HG02852 (cell line): ENCODE measurements at regions not wholly inside any gene's neighbourhood (a gene's known extent, or its start where the extent isn't known, plus 50 kb on each side); places are given as distances from the start of the nearest gene placed in this dataset.

Experiments
- ATAC-seq: cut with Tn5 transposase; IDR thresholded peaks from one replicate; pipeline ENCODE4 v1.9.1; 2021; ENCODE audit warnings: mild to moderate bottlenecking, moderate library complexity; ENCODE audit not compliant: unreplicated experiment

- ATAC-seq, result no peak
These were observed 53.7 kb upstream of the SHH start for GRCh38 chr7:155865830-155866525.

DNA sequence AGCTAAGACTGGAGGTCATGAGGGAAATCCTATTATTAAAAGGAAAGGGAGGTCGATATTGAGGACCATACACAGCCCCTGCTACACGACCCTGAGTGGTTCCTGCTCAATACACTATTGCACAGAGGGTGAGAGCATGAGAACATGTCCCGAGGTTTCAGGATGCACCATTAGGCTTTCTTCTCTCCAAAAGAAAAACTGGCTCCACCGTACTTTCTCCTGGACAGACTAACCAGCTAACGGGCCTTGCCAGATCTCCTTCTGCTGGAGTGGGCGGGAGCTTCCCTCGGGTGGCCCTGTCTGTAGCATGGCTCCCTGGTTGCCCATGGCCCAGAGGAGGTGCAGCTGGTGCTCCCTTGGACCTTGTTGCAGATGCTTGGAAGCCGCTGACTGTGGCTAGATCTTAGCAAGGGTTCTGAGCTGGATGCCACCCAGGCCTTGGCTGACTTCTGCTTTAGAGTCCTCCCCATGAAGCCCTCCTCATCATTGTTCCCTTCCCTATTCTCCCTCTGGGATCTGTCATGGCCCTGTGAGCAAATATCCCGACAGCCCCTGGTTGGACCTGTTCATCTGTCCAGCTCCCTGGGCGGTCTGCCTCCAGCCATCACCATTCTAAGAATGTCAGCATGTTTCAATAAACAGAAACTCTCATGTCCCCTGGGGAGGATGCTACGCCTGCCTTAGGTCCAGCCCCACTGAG is 52.9 kb upstream of the SHH start:
- ATAC-seq, result no peak

DNA sequence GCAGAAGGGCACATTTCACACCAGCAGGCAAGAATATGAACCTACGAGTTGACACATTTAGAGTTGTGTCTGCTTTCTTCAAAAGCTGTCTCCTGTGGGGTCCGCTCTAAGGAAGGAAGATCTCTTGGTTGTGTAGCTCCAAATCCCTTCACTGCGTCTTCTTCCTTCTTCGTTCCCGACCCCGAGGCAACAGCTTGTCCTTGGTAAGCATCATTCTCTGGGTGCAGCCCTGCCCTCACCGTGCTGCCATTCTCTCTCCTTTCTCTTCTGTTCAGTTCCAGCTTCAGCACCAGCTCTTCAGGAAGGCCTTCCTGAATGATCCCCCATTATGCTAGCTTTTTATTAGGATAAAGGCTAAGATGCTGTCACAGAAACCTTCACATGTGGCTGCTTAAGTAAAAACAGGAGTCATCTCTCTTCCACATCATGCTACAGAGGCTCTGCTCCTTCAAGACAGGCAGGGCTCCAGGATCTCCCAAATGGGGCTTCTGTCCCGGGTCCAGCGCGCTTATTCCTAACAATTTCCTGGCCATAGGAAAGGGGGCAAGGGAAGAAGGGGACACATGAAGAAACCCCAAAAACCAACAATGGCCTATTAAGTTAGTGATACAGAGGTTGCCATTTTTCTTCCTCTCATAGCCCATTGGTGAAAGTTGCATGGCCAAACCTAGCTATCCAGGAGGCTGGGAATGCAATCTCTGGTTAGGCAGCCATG is 52.2 kb upstream of the SHH start:
- ATAC-seq, result no peak

- no peak for ATAC-seq
These were observed 51.5 kb upstream of the SHH start for GRCh38 chr7:155863721-155864151.

- no peak for ATAC-seq
These were observed 50.0 kb upstream of the SHH start for GRCh38 chr7:155862123-155862892.
